ENCODE measurements at regions not wholly inside any gene's neighbourhood (a gene's known extent, or its start where the extent isn't known, plus 50 kb on each side); places are given as distances from the start of the nearest gene placed in this dataset.

DNA sequence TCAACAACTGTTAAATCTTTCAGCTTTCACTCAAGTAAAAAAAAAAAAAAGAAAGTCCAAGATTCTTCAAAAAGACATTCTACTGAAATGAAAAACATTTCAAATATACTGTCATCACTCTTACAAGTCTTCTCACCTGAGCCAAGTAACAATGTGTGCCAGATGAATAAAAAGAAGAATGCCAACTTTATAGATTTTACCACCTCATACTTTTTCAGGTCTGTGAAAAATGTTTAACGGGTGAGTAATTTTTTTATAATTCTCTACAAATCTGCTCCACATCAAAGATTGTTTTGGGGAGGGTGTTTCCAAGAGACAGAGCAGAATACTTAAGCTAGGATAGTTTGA lies 181.0 kb upstream of the BMP4 start:
- TF ChIP-seq POLR2AphosphoS5 (IDR thresholded peaks at IDR 0.05; ENCODE audit: low read depth, low read length), result no peak
- no peak for TF ChIP-seq POLR2A (IDR thresholded peaks at IDR 0.05; ENCODE audit: low read depth, low read length)
- TF ChIP-seq TAF1 (IDR thresholded peaks at IDR 0.05; ENCODE audit: borderline replicate concordance, low read depth, low read length), result no peak

Measured in GM12892 (cell line).